Natural killer cell (primary cell): ENCODE measurements at regions not wholly inside any gene's neighbourhood (a gene's known extent, or its start where the extent isn't known, plus 50 kb on each side); places are given as distances from the start of the nearest gene placed in this dataset.

Experiments used
- ATAC-seq, 3 donors: fragments of 150-1000 bp in 2 of 3; fragments of 200-7000 bp in 1 of 3; cut with Tn5 transposase; 1 replicate in 1 of 3; 2 replicates in 2 of 3; pipeline ENCODE4 v1.10.0; 2021; ENCODE audit warnings: mild to moderate bottlenecking in 2 of 3, moderate library complexity in 2 of 3
- DNase-seq, 2 donors: peaks; one replicate each; pipeline versions ENCODE4 v3.0.0 to v3.0.0-alpha.2; 2013 to 2021; ENCODE audit warnings: mixed read lengths in 1 of 2
- H3K27ac ChIP-seq: one replicate; pipeline ENCODE4 v1.5.1; 2013; ENCODE audit warnings: mild to moderate bottlenecking, low read length
- H3K27me3 ChIP-seq: one replicate; pipeline ENCODE4 v1.6.1; 2013; ENCODE audit warnings: low read length; ENCODE audit not compliant: control insufficient read depth, insufficient read depth
- H3K36me3 ChIP-seq: one replicate; pipeline ENCODE4 v1.6.1; 2013; ENCODE audit warnings: low read length; ENCODE audit not compliant: control insufficient read depth, insufficient read depth
- H3K4me1 ChIP-seq: one replicate; pipeline ENCODE4 v1.6.1; 2013; ENCODE audit warnings: low read length; ENCODE audit not compliant: control insufficient read depth, insufficient read depth
- H3K4me3 ChIP-seq: one replicate; pipeline ENCODE4 v1.5.1; 2013; ENCODE audit warnings: low read length
- H3K9me3 ChIP-seq: one replicate; pipeline ENCODE4 v1.6.1; 2013; ENCODE audit warnings: low read length; ENCODE audit not compliant: control insufficient read depth, insufficient read depth
- H3K27ac Mint-ChIP-seq, 2 donors: one replicate each; pipeline ENCODE4 v1.8.0; 2022; ENCODE audit warnings: mild to moderate bottlenecking in 2 of 2, mixed read lengths in 2 of 2, moderate library complexity in 1 of 2
- H3K27me3 Mint-ChIP-seq, 2 donors: one replicate each; pipeline ENCODE4 v1.8.0; 2022; ENCODE audit warnings: low read depth in 2 of 2, mixed read lengths in 2 of 2
- H3K36me3 Mint-ChIP-seq: one replicate; pipeline ENCODE4 v1.8.0; 2022; ENCODE audit warnings: mixed read lengths
- H3K4me1 Mint-ChIP-seq, 2 donors: one replicate each; pipeline ENCODE4 v1.8.0; 2022; ENCODE audit warnings: mixed read lengths in 2 of 2
- H3K4me3 Mint-ChIP-seq: one replicate; pipeline ENCODE4 v1.8.0; 2022; ENCODE audit warnings: mild to moderate bottlenecking, moderate library complexity, mixed read lengths
- H3K9me3 Mint-ChIP-seq, 2 donors: one replicate each; pipeline ENCODE4 v1.8.0; 2022; ENCODE audit warnings: mixed read lengths in 2 of 2
- CTCF ChIP-seq: fragments of 200-600 bp; IDR thresholded peaks from one replicate; pipeline ENCODE4 v1.8.0; 2022; ENCODE audit warnings: antibody characterized with exemption
- WGBS: methylation state at CpG from one replicate; pipeline ENCODE4 v1.1.7; 2013; ENCODE audit warnings: missing lambda C conversion rate; ENCODE audit not compliant: insufficient coverage; 5-methylcytosine and 5-hydroxymethylcytosine counted together
- intact Hi-C: fragments of 100-400 bp; cut with micrococcal nuclease; formaldehyde crosslinking; loops from one replicate; pipeline ENCODE4 v1.14.2; 2022

- Mint-ChIP-seq H3K4me3 (no peak overlapping the region), H3K27ac (no peak overlapping the region), H3K4me1 (peaks cover 13 to 26% of the 10 kb centered on the region in 2 donors), H3K36me3 (no peaks in the 10 kb centered on the region), H3K27me3 (peaks cover 4 to 8% of the 10 kb centered on the region in 2 donors), H3K9me3 (no peaks in the 10 kb centered on the region)
- intact Hi-C loops = no loop called here
- Histone ChIP-seq H3K27ac (no peak overlapping the region), H3K4me1 (peaks cover 9% of the 10 kb centered on the region), H3K27me3 (no peaks in the 10 kb centered on the region), H3K36me3 (no peaks in the 10 kb centered on the region), H3K4me3 (no peak overlapping the region), H3K9me3 (no peaks in the 10 kb centered on the region)
- 90% methylated on average over 5 of the region's 6 CpGs for WGBS
- no peak for DNase-seq
- no peak for TF ChIP-seq CTCF
- ATAC-seq = no peak
These were observed 63.5 kb upstream of the MED9 start for GRCh38 chr17:17413215-17413792.

DNA sequence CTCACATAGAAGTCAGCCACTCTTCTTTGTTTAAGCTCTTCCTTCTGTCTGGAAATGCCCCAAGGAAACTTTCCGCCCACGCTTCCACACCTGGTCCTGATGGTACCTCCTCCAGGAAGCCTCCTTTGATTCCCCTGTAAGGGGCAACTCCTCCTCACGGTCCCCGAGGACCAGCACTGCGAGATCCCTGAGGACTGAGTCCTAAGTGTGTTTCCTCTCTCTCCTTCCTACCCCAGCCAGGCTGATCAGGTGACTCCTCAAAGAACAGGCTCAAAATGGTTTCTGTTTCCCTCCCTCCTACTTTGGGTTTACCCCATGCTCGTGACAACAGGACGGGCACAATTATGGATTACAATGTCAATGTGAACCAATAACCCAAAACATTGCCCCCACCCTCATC, 63.0 kb upstream of the MED9 start:
- peaks cover 13 to 20% of the 10 kb centered on the region in 2 donors for H3K4me1 Mint-ChIP-seq
- DNase-seq = no peak
- 70% methylated on average over 7 of the region's 7 CpGs for WGBS
- H3K36me3 ChIP-seq = no peaks in the 10 kb centered on the region
- no peaks in the 10 kb centered on the region for H3K36me3 Mint-ChIP-seq
- no peak for TF ChIP-seq CTCF
- H3K9me3 Mint-ChIP-seq = no peaks in the 10 kb centered on the region
- no peak overlapping the region for H3K4me3 ChIP-seq
- H3K27me3 Mint-ChIP-seq = peaks cover 4 to 8% of the 10 kb centered on the region in 2 donors
- ATAC-seq = no peak
- peaks cover 9% of the 10 kb centered on the region for H3K4me1 ChIP-seq
- no peaks in the 10 kb centered on the region for H3K9me3 ChIP-seq
- no peaks in the 10 kb centered on the region for H3K27me3 ChIP-seq
- no peak overlapping the region for H3K4me3 Mint-ChIP-seq
- no peak overlapping the region for H3K27ac ChIP-seq
- H3K27ac Mint-ChIP-seq = no peak overlapping the region
- intact Hi-C loops = no loop called here

- WGBS = 79% methylated on average over 13 of the region's 13 CpGs
- TF ChIP-seq CTCF = no peak
- intact Hi-C loops = no loop called here
- Histone ChIP-seq H3K27ac (no peak overlapping the region), H3K4me1 (peaks cover 9% of the 10 kb centered on the region), H3K9me3 (no peaks in the 10 kb centered on the region), H3K27me3 (no peaks in the 10 kb centered on the region), H3K4me3 (no peak overlapping the region), H3K36me3 (no peaks in the 10 kb centered on the region)
- H3K4me1 Mint-ChIP-seq = peaks cover 13 to 18% of the 10 kb centered on the region in 2 donors
- ATAC-seq (no peak), DNase-seq (no peak)
- no peaks in the 10 kb centered on the region for H3K9me3 Mint-ChIP-seq
- no peak overlapping the region for H3K4me3 Mint-ChIP-seq
- H3K27ac Mint-ChIP-seq = no peak overlapping the region
- no peaks in the 10 kb centered on the region for H3K36me3 Mint-ChIP-seq
- peaks cover 4 to 8% of the 10 kb centered on the region in 2 donors for H3K27me3 Mint-ChIP-seq
These were observed 62.4 kb upstream of the MED9 start for GRCh38 chr17:17414341-17414805.

DNA sequence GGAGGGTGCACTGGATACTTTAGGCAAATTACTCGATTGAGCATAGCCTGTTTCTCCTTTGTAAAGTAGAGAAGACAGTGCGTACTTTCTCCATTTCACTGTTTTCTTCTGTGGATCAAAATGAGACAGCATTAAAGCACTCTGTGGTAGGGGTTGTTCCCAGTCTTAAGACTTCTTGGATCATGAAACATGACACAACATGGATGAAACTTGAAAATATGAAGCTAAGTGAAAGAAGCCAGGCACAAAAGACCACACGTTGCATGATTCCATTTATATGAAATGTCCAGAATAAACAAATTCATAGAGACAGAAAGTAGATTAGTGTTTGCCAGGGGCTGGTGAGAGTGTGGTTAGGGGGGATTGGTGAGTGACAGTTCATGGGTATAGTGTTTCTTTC, 61.8 kb upstream of the MED9 start:
- H3K27me3 ChIP-seq = no peaks in the 10 kb centered on the region
- ATAC-seq (no peak), DNase-seq (no peak)
- 88% methylated on average over 3 of the region's 3 CpGs for WGBS
- Mint-ChIP-seq H3K4me1 (peaks cover 13 to 14% of the 10 kb centered on the region in 2 donors), H3K9me3 (no peaks in the 10 kb centered on the region), H3K27ac (no peak overlapping the region), H3K36me3 (no peaks in the 10 kb centered on the region), H3K27me3 (peaks cover 7 to 8% of the 10 kb centered on the region in 2 donors), H3K4me3 (no peak overlapping the region)
- no peak overlapping the region for H3K27ac ChIP-seq
- peaks cover 9% of the 10 kb centered on the region for H3K4me1 ChIP-seq
- intact Hi-C loops = no loop called here
- no peak overlapping the region for H3K4me3 ChIP-seq
- TF ChIP-seq CTCF = no peak
- H3K9me3 ChIP-seq = no peaks in the 10 kb centered on the region
- H3K36me3 ChIP-seq = no peaks in the 10 kb centered on the region
